ENCODE measurements at regions not wholly inside any gene's neighbourhood (a gene's known extent, or its start where the extent isn't known, plus 50 kb on each side); places are given as distances from the start of the nearest gene placed in this dataset.

GRCh38 chr1:60213253-60213652 lies 139.7 kb upstream of the C1orf87 start:
- H3K4me3 ChIP-seq (ENCODE audit: low read depth in 1 of 3, low read length in 3 of 3) = no peak overlapping the region
- WGBS = 73% methylated on average over 5 of the region's 5 CpGs
- no peaks in the 10 kb centered on the region for H3K27me3 ChIP-seq (ENCODE audit: control insufficient read depth in 4 of 4, insufficient read depth in 4 of 4, low read length in 3 of 4)
- no peak overlapping the region for H3K27ac ChIP-seq (ENCODE audit: low read depth in 1 of 2, low read length in 2 of 2)
- H3K36me3 ChIP-seq (ENCODE audit: control insufficient read depth in 4 of 4, insufficient read depth in 3 of 4, low read depth in 1 of 4, low read length in 3 of 4) = no peaks in the 10 kb centered on the region
- no peaks in the 10 kb centered on the region for H3K4me1 ChIP-seq (ENCODE audit: control insufficient read depth in 4 of 4, insufficient read depth in 4 of 4, low read length in 3 of 4)
- DNase-seq (ENCODE audit: low spot score) = no peak
- TF ChIP-seq CTCF (IDR thresholded peaks at IDR 0.05; ENCODE audit: low read depth, low read length, missing input control) = no peak
- TF ChIP-seq NR2F2 (IDR thresholded peaks at IDR 0.05) = no peak
- TF ChIP-seq SP1 (IDR thresholded peaks at IDR 0.05) = no peak
- TF ChIP-seq FOXA2 (IDR thresholded peaks at IDR 0.05) = no peak
- no peak for TF ChIP-seq REST (IDR thresholded peaks at IDR 0.05)
- no peak overlapping the region for H3K9ac ChIP-seq (ENCODE audit: low read depth in 1 of 2, low read length in 2 of 2)
- H3K9me3 ChIP-seq (ENCODE audit: control insufficient read depth in 4 of 4, low read length in 3 of 4) = no peaks in the 10 kb centered on the region

GRCh38 chr1:60196026-60196425 lies 122.5 kb upstream of the C1orf87 start:
- no peaks in the 10 kb centered on the region for H3K27me3 ChIP-seq (ENCODE audit: control insufficient read depth in 4 of 4, insufficient read depth in 4 of 4, low read length in 3 of 4)
- no peaks in the 10 kb centered on the region for H3K4me1 ChIP-seq (ENCODE audit: control insufficient read depth in 4 of 4, insufficient read depth in 4 of 4, low read length in 3 of 4)
- no peaks in the 10 kb centered on the region for H3K9me3 ChIP-seq (ENCODE audit: control insufficient read depth in 4 of 4, low read length in 3 of 4)
- no peak for DNase-seq (ENCODE audit: low spot score)
- H3K4me3 ChIP-seq (ENCODE audit: low read depth in 1 of 3, low read length in 3 of 3) = no peak overlapping the region
- no peaks in the 10 kb centered on the region for H3K36me3 ChIP-seq (ENCODE audit: control insufficient read depth in 4 of 4, insufficient read depth in 3 of 4, low read depth in 1 of 4, low read length in 3 of 4)
- H3K9ac ChIP-seq (ENCODE audit: low read depth in 1 of 2, low read length in 2 of 2) = no peak overlapping the region
- TF ChIP-seq NR2F2 (IDR thresholded peaks at IDR 0.05) = no peak
- TF ChIP-seq HNF4G (IDR thresholded peaks at IDR 0.05) = no peak
- TF ChIP-seq GABPA (IDR thresholded peaks at IDR 0.05 in 1 of 2, conservative IDR thresholded peaks at IDR 0.05 in 1 of 2) = no peak
- TF ChIP-seq RAD21 (IDR thresholded peaks at IDR 0.05) = no peak
- no peak for TF ChIP-seq FOXA2 (IDR thresholded peaks at IDR 0.05)
- TF ChIP-seq YY1 (IDR thresholded peaks at IDR 0.05) = no peak
- no peak for TF ChIP-seq MAX (IDR thresholded peaks at IDR 0.05)
- TF ChIP-seq REST (IDR thresholded peaks at IDR 0.05) = no peak
- TF ChIP-seq ZBTB33 (IDR thresholded peaks at IDR 0.05) = no peak
- no peak for TF ChIP-seq EGR1 (IDR thresholded peaks at IDR 0.05; ENCODE audit: low read depth in 2 of 2)
- TF ChIP-seq ATF3 (IDR thresholded peaks at IDR 0.05) = no peak
- H3K27ac ChIP-seq (ENCODE audit: low read depth in 1 of 2, low read length in 2 of 2) = no peak overlapping the region
- WGBS = 97% methylated on average over 1 of the region's 1 CpG
